Vagina (tissue), 2 donors: ENCODE measurements at regions not wholly inside any gene's neighbourhood (a gene's known extent, or its start where the extent isn't known, plus 50 kb on each side); places are given as distances from the start of the nearest gene placed in this dataset.

Experiments used
- CTCF ChIP-seq, 3 experiments: fragments of 450-650 bp in 2 of 3; fragments of 200-600 bp in 1 of 3; sonication (generic) in 1 of 3; IDR thresholded peaks; one replicate each; pipeline ENCODE4 v1.5.1; 2017 to 2019; ENCODE audit warnings: antibody characterized with exemption in 3 of 3, mild to moderate bottlenecking in 2 of 3, moderate library complexity in 2 of 3
- POLR2A ChIP-seq, 2 donors: fragments of 450-650 bp; IDR thresholded peaks; one replicate each; pipeline ENCODE4 v1.6.1; 2017; ENCODE audit warnings: antibody characterized with exemption in 2 of 2, mild to moderate bottlenecking in 2 of 2, moderate library complexity in 2 of 2

- TF ChIP-seq POLR2A (IDR thresholded peaks at IDR 0.05) (no peak), CTCF (IDR thresholded peaks at IDR 0.05) (no peak)
Measured at GRCh38 chr3:28826840-28827239, 454.0 kb upstream of the RBMS3 start.
